Loucy (cell line): ENCODE measurements at regions not wholly inside any gene's neighbourhood (a gene's known extent, or its start where the extent isn't known, plus 50 kb on each side); places are given as distances from the start of the nearest gene placed in this dataset.

Source experiments
- EZH2phosphoT487 ChIP-seq: fragments of 200-600 bp; IDR thresholded peaks from 2 replicates; pipeline ENCODE4 v1.6.1; 2018; ENCODE audit warnings: antibody characterized with exemption, mild to moderate bottlenecking, moderate library complexity, borderline replicate concordance
- TF ChIP-seq, protein P1 (sequence below): fragments of 200-600 bp; sonication (generic); conservative IDR thresholded peaks from 2 replicates; pipeline ENCODE4 v1.5.1; 2014; ENCODE audit warnings: mild to moderate bottlenecking, antibody characterized with exemption, low read length

GRCh38 chr10:22875581-22875980, 52.3 kb upstream of the ARMC3 start:
- TF ChIP-seq, protein P1, sequence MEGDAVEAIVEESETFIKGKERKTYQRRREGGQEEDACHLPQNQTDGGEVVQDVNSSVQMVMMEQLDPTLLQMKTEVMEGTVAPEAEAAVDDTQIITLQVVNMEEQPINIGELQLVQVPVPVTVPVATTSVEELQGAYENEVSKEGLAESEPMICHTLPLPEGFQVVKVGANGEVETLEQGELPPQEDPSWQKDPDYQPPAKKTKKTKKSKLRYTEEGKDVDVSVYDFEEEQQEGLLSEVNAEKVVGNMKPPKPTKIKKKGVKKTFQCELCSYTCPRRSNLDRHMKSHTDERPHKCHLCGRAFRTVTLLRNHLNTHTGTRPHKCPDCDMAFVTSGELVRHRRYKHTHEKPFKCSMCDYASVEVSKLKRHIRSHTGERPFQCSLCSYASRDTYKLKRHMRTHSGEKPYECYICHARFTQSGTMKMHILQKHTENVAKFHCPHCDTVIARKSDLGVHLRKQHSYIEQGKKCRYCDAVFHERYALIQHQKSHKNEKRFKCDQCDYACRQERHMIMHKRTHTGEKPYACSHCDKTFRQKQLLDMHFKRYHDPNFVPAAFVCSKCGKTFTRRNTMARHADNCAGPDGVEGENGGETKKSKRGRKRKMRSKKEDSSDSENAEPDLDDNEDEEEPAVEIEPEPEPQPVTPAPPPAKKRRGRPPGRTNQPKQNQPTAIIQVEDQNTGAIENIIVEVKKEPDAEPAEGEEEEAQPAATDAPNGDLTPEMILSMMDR, result no peak
- no peak for TF ChIP-seq EZH2phosphoT487
